HEK293 (cell line): ENCODE measurements at regions not wholly inside any gene's neighbourhood (a gene's known extent, or its start where the extent isn't known, plus 50 kb on each side); places are given as distances from the start of the nearest gene placed in this dataset.

Source experiments
- CTCF ChIA-PET: fragments of 350-600 bp; formaldehyde crosslinking; extraction: SDS; loops from one replicate; lab custom pipeline; 2021; ENCODE audit warnings: antibody characterized with exemption; lab: Yijun Ruan, JAX
- POLR2A ChIA-PET: fragments of 300-600 bp; formaldehyde crosslinking; extraction: SDS; loops from one replicate; lab custom pipeline; 2020; ENCODE audit warnings: antibody characterized with exemption, inconsistent platforms; lab: Yijun Ruan, JAX
- H3K27ac ChIP-seq: fragments of 200-500 bp; sonication (Bioruptor generic); 2 replicates; pipeline ENCODE4 v1.5.1; 2014; ENCODE audit warnings: low read depth, low read length, control low read depth, inconsistent platforms; ENCODE audit errors: extremely low read depth
- H3K36me3 ChIP-seq, 2 experiments: fragments of 200-500 bp in 1 of 2; sonication (Bioruptor generic) in 1 of 2; 1 replicate in 1 of 2; 2 replicates in 1 of 2; pipeline ENCODE4 v1.5.1; 2014 to 2017; ENCODE audit warnings: inconsistent platforms in 2 of 2, low read length in 2 of 2; ENCODE audit not compliant: control insufficient read depth in 2 of 2, insufficient read depth in 1 of 2
- H3K4me1 ChIP-seq: fragments of 200-500 bp; sonication (Bioruptor generic); 2 replicates; pipeline ENCODE4 v1.5.1; 2014; ENCODE audit warnings: mild to moderate bottlenecking, low read length, inconsistent platforms; ENCODE audit not compliant: control insufficient read depth, insufficient read depth
- H3K4me3 ChIP-seq: 2 replicates; pipeline ENCODE4 v1.5.1; 2011; ENCODE audit warnings: low read depth, mild to moderate bottlenecking, control low read depth, low read length, moderate library complexity
- H3K9me3 ChIP-seq: fragments of 200-500 bp; sonication (Bioruptor generic); 2 replicates; pipeline ENCODE4 v1.5.1; 2014; ENCODE audit warnings: low read depth, low read length, inconsistent platforms; ENCODE audit not compliant: control insufficient read depth, insufficient read depth
- AEBP2 ChIP-seq: fragments of 450-650 bp; formaldehyde crosslinking; IDR thresholded peaks from 2 replicates; pipeline ENCODE4 v1.5.1; 2016; ENCODE audit warnings: missing biosample characterization, missing genetic modification characterization, borderline replicate concordance
- EGR2 ChIP-seq: fragments of 450-650 bp; formaldehyde crosslinking; IDR thresholded peaks from 2 replicates; pipeline ENCODE4 v1.5.1; 2016; ENCODE audit warnings: low read depth, missing biosample characterization, missing genetic modification characterization
- HOXC10 ChIP-seq: sonication (generic); formaldehyde crosslinking; IDR thresholded peaks from 2 replicates; pipeline ENCODE4 v1.8.1; 2023; ENCODE audit warnings: mild to moderate bottlenecking, missing genetic modification reagents
- OSR2 ChIP-seq: fragments of 450-650 bp; formaldehyde crosslinking; IDR thresholded peaks from 2 replicates; pipeline ENCODE4 v1.5.1; 2016; ENCODE audit warnings: missing biosample characterization, missing genetic modification characterization
- SETDB1 ChIP-seq: IDR thresholded peaks from one replicate; pipeline ENCODE4 v1.6.1; 2017; ENCODE audit warnings: mild to moderate bottlenecking, low read length, moderate library complexity, mixed read lengths; ENCODE audit not compliant: insufficient read length
- SP2 ChIP-seq: fragments of 450-650 bp; formaldehyde crosslinking; IDR thresholded peaks from 2 replicates; pipeline ENCODE4 v1.5.1; 2016; ENCODE audit warnings: missing biosample characterization, missing genetic modification characterization
- SP3 ChIP-seq: fragments of 450-650 bp; formaldehyde crosslinking; IDR thresholded peaks from 2 replicates; pipeline ENCODE4 v1.5.1; 2016; ENCODE audit warnings: missing biosample characterization, missing genetic modification characterization
- ZBTB20 ChIP-seq: fragments of 450-650 bp; formaldehyde crosslinking; IDR thresholded peaks from 2 replicates; pipeline ENCODE4 v1.5.1; 2016; ENCODE audit warnings: missing biosample characterization, missing genetic modification characterization
- ZFHX2 ChIP-seq: fragments of 450-650 bp; formaldehyde crosslinking; conservative IDR thresholded peaks from 2 replicates; pipeline ENCODE4 v1.5.1; 2016; ENCODE audit warnings: missing biosample characterization, missing genetic modification characterization
- ZFP37 ChIP-seq: fragments of 450-650 bp; formaldehyde crosslinking; IDR thresholded peaks from 2 replicates; pipeline ENCODE4 v1.5.1; 2016; ENCODE audit warnings: missing biosample characterization, missing genetic modification characterization
- ZNF114 ChIP-seq: fragments of 450-650 bp; formaldehyde crosslinking; IDR thresholded peaks from 2 replicates; pipeline ENCODE4 v1.5.0; 2017; ENCODE audit warnings: missing biosample characterization, missing genetic modification characterization
- ZNF211 ChIP-seq: fragments of 450-650 bp; formaldehyde crosslinking; IDR thresholded peaks from 2 replicates; pipeline ENCODE4 v1.5.1; 2016; ENCODE audit warnings: low read depth, missing biosample characterization, missing genetic modification characterization
- ZNF221 ChIP-seq: fragments of 450-650 bp; formaldehyde crosslinking; IDR thresholded peaks from 2 replicates; pipeline ENCODE4 v1.5.1; 2017; ENCODE audit warnings: missing biosample characterization, missing genetic modification characterization, borderline replicate concordance
- ZNF391 ChIP-seq: fragments of 450-650 bp; formaldehyde crosslinking; IDR thresholded peaks from 2 replicates; pipeline ENCODE4 v1.5.1; 2016; ENCODE audit warnings: low read depth, missing biosample characterization, missing genetic modification characterization, borderline replicate concordance
- ZNF394 ChIP-seq: fragments of 450-650 bp; formaldehyde crosslinking; IDR thresholded peaks from 2 replicates; pipeline ENCODE4 v1.5.1; 2016; ENCODE audit warnings: missing biosample characterization, missing genetic modification characterization, mild to moderate bottlenecking, moderate library complexity, borderline replicate concordance
- ZNF518A ChIP-seq: fragments of 450-650 bp; formaldehyde crosslinking; conservative IDR thresholded peaks from 2 replicates; pipeline ENCODE4 v1.5.1; 2016; ENCODE audit warnings: low read depth, missing biosample characterization, missing genetic modification characterization
- ZNF560 ChIP-seq: fragments of 450-650 bp; formaldehyde crosslinking; IDR thresholded peaks from 2 replicates; pipeline ENCODE4 v1.5.1; 2017; ENCODE audit warnings: missing biosample characterization, missing genetic modification characterization, borderline replicate concordance
- TF ChIP-seq, protein P1 (sequence below): fragments of 450-650 bp; formaldehyde crosslinking; IDR thresholded peaks from 2 replicates; pipeline ENCODE4 v1.5.1; 2016; ENCODE audit warnings: missing biosample characterization, missing genetic modification characterization
- TF ChIP-seq, protein P2 (sequence below): fragments of 450-650 bp; formaldehyde crosslinking; IDR thresholded peaks from 2 replicates; pipeline ENCODE4; 2016; ENCODE audit warnings: missing biosample characterization, missing genetic modification characterization
- TF ChIP-seq, protein P3 (sequence below): fragments of 450-650 bp; formaldehyde crosslinking; IDR thresholded peaks from 2 replicates; pipeline ENCODE4 v1.5.1; 2016; ENCODE audit warnings: missing biosample characterization, missing genetic modification characterization, low read depth
- TF ChIP-seq, protein P4 (sequence below): fragments of 450-650 bp; formaldehyde crosslinking; IDR thresholded peaks from 2 replicates; pipeline ENCODE4 v1.5.1; 2016; ENCODE audit warnings: missing biosample characterization, missing genetic modification characterization

- no peak for TF ChIP-seq AEBP2 (tag by site-specific recombination)
- no peak for TF ChIP-seq ZNF221 (tag by site-specific recombination)
- TF ChIP-seq, protein P1, sequence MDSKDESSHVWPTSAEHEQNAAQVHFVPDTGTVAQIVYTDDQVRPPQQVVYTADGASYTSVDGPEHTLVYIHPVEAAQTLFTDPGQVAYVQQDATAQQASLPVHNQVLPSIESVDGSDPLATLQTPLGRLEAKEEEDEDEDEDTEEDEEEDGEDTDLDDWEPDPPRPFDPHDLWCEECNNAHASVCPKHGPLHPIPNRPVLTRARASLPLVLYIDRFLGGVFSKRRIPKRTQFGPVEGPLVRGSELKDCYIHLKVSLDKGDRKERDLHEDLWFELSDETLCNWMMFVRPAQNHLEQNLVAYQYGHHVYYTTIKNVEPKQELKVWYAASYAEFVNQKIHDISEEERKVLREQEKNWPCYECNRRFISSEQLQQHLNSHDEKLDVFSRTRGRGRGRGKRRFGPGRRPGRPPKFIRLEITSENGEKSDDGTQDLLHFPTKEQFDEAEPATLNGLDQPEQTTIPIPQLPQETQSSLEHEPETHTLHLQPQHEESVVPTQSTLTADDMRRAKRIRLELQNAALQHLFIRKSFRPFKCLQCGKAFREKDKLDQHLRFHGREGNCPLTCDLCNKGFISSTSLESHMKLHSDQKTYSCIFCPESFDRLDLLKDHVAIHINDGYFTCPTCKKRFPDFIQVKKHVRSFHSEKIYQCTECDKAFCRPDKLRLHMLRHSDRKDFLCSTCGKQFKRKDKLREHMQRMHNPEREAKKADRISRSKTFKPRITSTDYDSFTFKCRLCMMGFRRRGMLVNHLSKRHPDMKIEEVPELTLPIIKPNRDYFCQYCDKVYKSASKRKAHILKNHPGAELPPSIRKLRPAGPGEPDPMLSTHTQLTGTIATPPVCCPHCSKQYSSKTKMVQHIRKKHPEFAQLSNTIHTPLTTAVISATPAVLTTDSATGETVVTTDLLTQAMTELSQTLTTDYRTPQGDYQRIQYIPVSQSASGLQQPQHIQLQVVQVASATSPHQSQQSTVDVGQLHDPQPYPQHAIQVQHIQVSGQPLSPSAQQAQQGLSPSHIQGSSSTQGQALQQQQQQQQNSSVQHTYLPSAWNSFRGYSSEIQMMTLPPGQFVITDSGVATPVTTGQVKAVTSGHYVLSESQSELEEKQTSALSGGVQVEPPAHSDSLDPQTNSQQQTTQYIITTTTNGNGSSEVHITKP (tag by site-specific recombination): no peak
- no peak for TF ChIP-seq SP3 (tag by site-specific recombination)
- TF ChIP-seq HOXC10 (CRISPR knock-in tag): no peak
- no peak for TF ChIP-seq ZBTB20 (tag by site-specific recombination)
- TF ChIP-seq ZFP37 (tag by site-specific recombination): no peak
- no peak for TF ChIP-seq ZNF518A (tag by site-specific recombination)
- TF ChIP-seq OSR2: no peak
- TF ChIP-seq ZNF211: no peak
- TF ChIP-seq ZNF391: no peak
Observed at GRCh38 chr11:19306179-19306944, 65.6 kb upstream of the E2F8 start (continued).

DNA sequence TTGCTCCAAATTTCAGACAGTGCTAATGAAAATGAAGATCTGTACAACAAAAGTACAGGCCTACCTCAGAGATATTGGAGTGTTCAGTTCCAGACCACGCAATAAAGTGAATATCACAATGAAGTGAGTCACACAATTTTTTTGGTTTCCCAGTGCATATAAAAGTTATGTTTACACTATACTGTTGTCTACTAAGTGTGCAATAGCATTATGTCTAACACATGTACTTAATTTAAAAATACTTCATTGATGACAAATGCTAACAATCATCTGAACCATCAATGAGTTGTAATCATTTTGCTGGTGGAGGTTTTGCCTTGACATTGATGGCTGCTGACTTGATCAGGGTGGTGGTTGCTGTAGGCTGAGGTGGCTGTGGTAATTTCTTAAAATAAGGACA is 60.6 kb upstream of the E2F8 start:
- Histone ChIP-seq H3K36me3 (no peaks in the 10 kb centered on the region), H3K4me3 (no peak overlapping the region), H3K9me3 (no peaks in the 10 kb centered on the region), H3K27ac (no peak overlapping the region), H3K4me1 (no peaks in the 10 kb centered on the region)
- ChIA-PET POLR2A (no interaction called here), CTCF (interaction anchor here (1.0 to 1.3 kb wide), 2 partner anchors 12 to 231 kb away, joined by 3 read pairs; no protein-coding TSS in a partner anchor)
- TF ChIP-seq EGR2: no peak
- TF ChIP-seq ZBTB20 (tag by site-specific recombination): no peak
- TF ChIP-seq ZFHX2 (tag by site-specific recombination): no peak
- TF ChIP-seq, protein P2, sequence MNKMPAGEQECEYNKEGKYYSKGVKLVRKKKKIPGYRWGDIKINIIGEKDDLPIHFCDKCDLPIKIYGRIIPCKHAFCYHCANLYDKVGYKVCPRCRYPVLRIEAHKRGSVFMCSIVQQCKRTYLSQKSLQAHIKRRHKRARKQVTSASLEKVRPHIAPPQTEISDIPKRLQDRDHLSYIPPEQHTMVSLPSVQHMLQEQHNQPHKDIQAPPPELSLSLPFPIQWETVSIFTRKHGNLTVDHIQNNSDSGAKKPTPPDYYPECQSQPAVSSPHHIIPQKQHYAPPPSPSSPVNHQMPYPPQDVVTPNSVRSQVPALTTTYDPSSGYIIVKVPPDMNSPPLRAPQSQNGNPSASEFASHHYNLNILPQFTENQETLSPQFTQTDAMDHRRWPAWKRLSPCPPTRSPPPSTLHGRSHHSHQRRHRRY: no peak
- no peak for TF ChIP-seq ZNF394 (tag by site-specific recombination)
- TF ChIP-seq SETDB1: no peak
- TF ChIP-seq ZNF114 (tag by site-specific recombination): no peak
- no peak for TF ChIP-seq ZNF560 (tag by site-specific recombination)
- TF ChIP-seq SP2: no peak
- TF ChIP-seq, protein P3, sequence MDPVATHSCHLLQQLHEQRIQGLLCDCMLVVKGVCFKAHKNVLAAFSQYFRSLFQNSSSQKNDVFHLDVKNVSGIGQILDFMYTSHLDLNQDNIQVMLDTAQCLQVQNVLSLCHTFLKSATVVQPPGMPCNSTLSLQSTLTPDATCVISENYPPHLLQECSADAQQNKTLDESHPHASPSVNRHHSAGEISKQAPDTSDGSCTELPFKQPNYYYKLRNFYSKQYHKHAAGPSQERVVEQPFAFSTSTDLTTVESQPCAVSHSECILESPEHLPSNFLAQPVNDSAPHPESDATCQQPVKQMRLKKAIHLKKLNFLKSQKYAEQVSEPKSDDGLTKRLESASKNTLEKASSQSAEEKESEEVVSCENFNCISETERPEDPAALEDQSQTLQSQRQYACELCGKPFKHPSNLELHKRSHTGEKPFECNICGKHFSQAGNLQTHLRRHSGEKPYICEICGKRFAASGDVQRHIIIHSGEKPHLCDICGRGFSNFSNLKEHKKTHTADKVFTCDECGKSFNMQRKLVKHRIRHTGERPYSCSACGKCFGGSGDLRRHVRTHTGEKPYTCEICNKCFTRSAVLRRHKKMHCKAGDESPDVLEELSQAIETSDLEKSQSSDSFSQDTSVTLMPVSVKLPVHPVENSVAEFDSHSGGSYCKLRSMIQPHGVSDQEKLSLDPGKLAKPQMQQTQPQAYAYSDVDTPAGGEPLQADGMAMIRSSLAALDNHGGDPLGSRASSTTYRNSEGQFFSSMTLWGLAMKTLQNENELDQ (tag by site-specific recombination): no peak
- TF ChIP-seq, protein P4, sequence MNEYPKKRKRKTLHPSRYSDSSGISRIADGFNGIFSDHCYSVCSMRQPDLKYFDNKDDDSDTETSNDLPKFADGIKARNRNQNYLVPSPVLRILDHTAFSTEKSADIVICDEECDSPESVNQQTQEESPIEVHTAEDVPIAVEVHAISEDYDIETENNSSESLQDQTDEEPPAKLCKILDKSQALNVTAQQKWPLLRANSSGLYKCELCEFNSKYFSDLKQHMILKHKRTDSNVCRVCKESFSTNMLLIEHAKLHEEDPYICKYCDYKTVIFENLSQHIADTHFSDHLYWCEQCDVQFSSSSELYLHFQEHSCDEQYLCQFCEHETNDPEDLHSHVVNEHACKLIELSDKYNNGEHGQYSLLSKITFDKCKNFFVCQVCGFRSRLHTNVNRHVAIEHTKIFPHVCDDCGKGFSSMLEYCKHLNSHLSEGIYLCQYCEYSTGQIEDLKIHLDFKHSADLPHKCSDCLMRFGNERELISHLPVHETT (tag by site-specific recombination): no peak
